ENCODE measurements at regions not wholly inside any gene's neighbourhood (a gene's known extent, or its start where the extent isn't known, plus 50 kb on each side); places are given as distances from the start of the nearest gene placed in this dataset.

GRCh38 chr1:59150577-59151386 lies 146.1 kb upstream of the FGGY start:
- no peak overlapping the region for H3K4me3 ChIP-seq
- H3K4me2 ChIP-seq (ENCODE audit: insufficient read depth, low read length) = no peak overlapping the region
- no peak overlapping the region for H3K9ac ChIP-seq (ENCODE audit: insufficient read depth in 1 of 2, low read depth in 2 of 2, low read length in 2 of 2)
- peaks cover 0 to 10% of the 10 kb centered on the region in 2 experiments; a peak in 3 of 5 replicates for H3K27me3 ChIP-seq (ENCODE audit: control insufficient read depth in 2 of 2, insufficient read depth in 2 of 2, low read length in 2 of 2)
- H3K9me1 ChIP-seq (ENCODE audit: control insufficient read depth, insufficient read depth, low read length) = no peaks in the 10 kb centered on the region
- BruUV-seq (replicated peaks) = no TSS peak
- in situ Hi-C loops (cut with MboI) (no loop called here), intact Hi-C loops (cut with micrococcal nuclease) (no loop called here)
- CTCF ChIA-PET (ENCODE audit: low intra/inter-chr PET ratio) = no interaction called here
- FAIRE-seq = no peak
- H3K36me3 ChIP-seq (ENCODE audit: control insufficient read depth, insufficient read depth, low read length) = no peaks in the 10 kb centered on the region
- no peak for ATAC-seq
- POLR2A ChIA-PET = no interaction called here
- no peaks in the 10 kb centered on the region for H4K20me1 ChIP-seq (replicated peaks; ENCODE audit: control insufficient read depth, insufficient read depth, low read length)
- H3K79me2 ChIP-seq (ENCODE audit: control insufficient read depth, insufficient read depth, low read length) = no peaks in the 10 kb centered on the region
- H3K4me1 ChIP-seq (replicated peaks in 1 of 2; ENCODE audit: control insufficient read depth in 2 of 2, insufficient read depth in 2 of 2, low read length in 2 of 2) = peaks cover 0 to 6% of the 10 kb centered on the region in 2 experiments; a peak in 2 of 5 replicates
- H3K9me3 ChIP-seq (replicated peaks; ENCODE audit: control insufficient read depth, insufficient read depth, low read depth, low read length) = no peaks in the 10 kb centered on the region
- WGBS (ENCODE audit: insufficient coverage, low coverage, missing lambda C conversion rate) = 0% methylated on average over 3 of the region's 4 CpGs
- no peak overlapping the region for H2AFZ ChIP-seq (ENCODE audit: low read depth, low read length)
- DNase-seq (ENCODE audit: extremely low read depth in 1 of 4, low spot score in 3 of 4) = peak in 1 of 4 experiments; percentile 37
- no peak overlapping the region for H3K27ac ChIP-seq (ENCODE audit: extremely low read depth, low read depth, low read length)
- TF ChIP-seq RCOR1 (IDR thresholded peaks at IDR 0.05; ENCODE audit: borderline replicate concordance in 1 of 2, low read depth in 2 of 2, low read length in 2 of 2) (0 out of 4 replicates have a peak, but pooled peaks of 1 of the 2 experiments have one; percentile 4), ZNF263 (CRISPR knock-in tag; IDR thresholded peaks at IDR 0.05; ENCODE audit: borderline replicate concordance) (peak; percentile 96), ZNF407 (IDR thresholded peaks at IDR 0.05; ENCODE audit: low read depth) (no peak), ATF3 (IDR thresholded peaks at IDR 0.05) (peak; percentile 31; the same call in 1 of the 2 replicates), ATF3 (CRISPR knock-in tag; conservative IDR thresholded peaks at IDR 0.05) (no peak), MAFK (IDR thresholded peaks at IDR 0.05; ENCODE audit: low read length) (peak; percentile 42; the same call in 1 of the 2 replicates), HNRNPUL1 (IDR thresholded peaks at IDR 0.05; ENCODE audit: low read length) (no peak), ARID1B (IDR thresholded peaks at IDR 0.05) (peak; percentile 28; the same call in 1 of the 2 replicates)
